T-helper 9 cell (primary cell): ENCODE measurements at regions not wholly inside any gene's neighbourhood (a gene's known extent, or its start where the extent isn't known, plus 50 kb on each side); places are given as distances from the start of the nearest gene placed in this dataset.
A peak's percentile ranks its signal among the peaks of the same experiment; 100 is the strongest.
"Not testable (repeated sequence)": the region's sequence is repeated elsewhere in the genome, so short reads cannot be mapped to it uniquely, and the experiment has no call there.

Source experiments
- DNase-seq: peaks from one replicate; pipeline ENCODE4 v3.0.0-alpha.2; 2020

- DNase-seq, result not testable (repeated sequence)
These were observed 63.5 kb downstream of the UNC93B1 start for GRCh38 chr11:67940440-67940839.

GRCh38 chr11:67938964-67939363, 64.9 kb downstream of the UNC93B1 start:
- DNase-seq, result not testable (repeated sequence)

GRCh38 chr11:67938371-67938770, 65.5 kb downstream of the UNC93B1 start:
- not testable (repeated sequence) for DNase-seq

GRCh38 chr11:67923565-67923964, 80.3 kb downstream of the UNC93B1 start:
- not testable (repeated sequence) for DNase-seq

GRCh38 chr11:67920546-67920945, 83.4 kb downstream of the UNC93B1 start:
- peak; percentile 5 for DNase-seq

- not testable (repeated sequence) for DNase-seq
These were observed 91.7 kb downstream of the UNC93B1 start for GRCh38 chr11:67912184-67912583.

GRCh38 chr11:67911211-67911610, 92.7 kb downstream of the UNC93B1 start:
- not testable (repeated sequence) for DNase-seq

GRCh38 chr11:67910803-67911202, 93.1 kb downstream of the UNC93B1 start:
- not testable (repeated sequence) for DNase-seq

GRCh38 chr11:67906969-67907368, 96.9 kb downstream of the UNC93B1 start:
- not testable (repeated sequence) for DNase-seq

GRCh38 chr11:67899462-67899861, 104.4 kb downstream of the UNC93B1 start:
- DNase-seq, result not testable (repeated sequence)

- not testable (repeated sequence) for DNase-seq
These were observed 110.4 kb downstream of the UNC93B1 start for GRCh38 chr11:67893487-67893886.

- not testable (repeated sequence) for DNase-seq
These were observed 114.3 kb downstream of the UNC93B1 start for GRCh38 chr11:67889646-67890045.

GRCh38 chr11:67888056-67888455, 115.8 kb downstream of the UNC93B1 start:
- DNase-seq, result not testable (repeated sequence)

- DNase-seq, result not testable (repeated sequence)
These were observed 117.2 kb downstream of the UNC93B1 start for GRCh38 chr11:67886672-67887071.

- not testable (repeated sequence) for DNase-seq
These were observed 117.7 kb downstream of the UNC93B1 start for GRCh38 chr11:67886207-67886606.

- DNase-seq, result not testable (repeated sequence)
These were observed 118.3 kb downstream of the UNC93B1 start for GRCh38 chr11:67885574-67885973.

GRCh38 chr11:67884761-67885558, 118.9 kb downstream of the UNC93B1 start:
- peak; percentile 27 for DNase-seq

GRCh38 chr11:67884073-67884757, 119.7 kb downstream of the UNC93B1 start:
- DNase-seq, result not testable (repeated sequence)

GRCh38 chr11:67882304-67882703, 121.6 kb downstream of the UNC93B1 start:
- not testable (repeated sequence) for DNase-seq

GRCh38 chr11:67881836-67882235, 122.1 kb downstream of the UNC93B1 start:
- DNase-seq, result not testable (repeated sequence)

GRCh38 chr11:67880594-67881196, 123.2 kb downstream of the UNC93B1 start:
- not testable (repeated sequence) for DNase-seq

- DNase-seq, result not testable (repeated sequence)
These were observed 125.2 kb downstream of the UNC93B1 start for GRCh38 chr11:67878666-67879065.

- not testable (repeated sequence) for DNase-seq
These were observed 126.6 kb downstream of the UNC93B1 start for GRCh38 chr11:67877316-67877715.
